Stimulated activated memory B cell treated with anti-CD40 and anti-IgM and Interleukin-4, amounts not matched to agents 10 μg/mL and 1 μg/mL and 100 μg/mL, for 72 hours (primary cell): ENCODE measurements at regions not wholly inside any gene's neighbourhood (a gene's known extent, or its start where the extent isn't known, plus 50 kb on each side); places are given as distances from the start of the nearest gene placed in this dataset.

Experiments
- ATAC-seq: fragments of 150-1000 bp; cut with Tn5 transposase; 2 replicates; pipeline ENCODE4 v1.10.0; 2021
- H3K27ac Mint-ChIP-seq: one replicate; pipeline ENCODE4 v1.8.0; 2022; ENCODE audit warnings: mild to moderate bottlenecking, mixed read lengths
- H3K27me3 Mint-ChIP-seq: one replicate; pipeline ENCODE4 v1.8.0; 2022; ENCODE audit warnings: mixed read lengths
- H3K36me3 Mint-ChIP-seq: one replicate; pipeline ENCODE4 v1.8.0; 2022; ENCODE audit warnings: mixed read lengths
- H3K4me1 Mint-ChIP-seq: one replicate; pipeline ENCODE4 v1.8.0; 2022; ENCODE audit warnings: mixed read lengths
- H3K4me3 Mint-ChIP-seq: one replicate; pipeline ENCODE4 v1.8.0; 2022; ENCODE audit warnings: mild to moderate bottlenecking, moderate library complexity, mixed read lengths
- H3K9me3 Mint-ChIP-seq: one replicate; pipeline ENCODE4 v1.8.0; 2022; ENCODE audit warnings: mixed read lengths

DNA sequence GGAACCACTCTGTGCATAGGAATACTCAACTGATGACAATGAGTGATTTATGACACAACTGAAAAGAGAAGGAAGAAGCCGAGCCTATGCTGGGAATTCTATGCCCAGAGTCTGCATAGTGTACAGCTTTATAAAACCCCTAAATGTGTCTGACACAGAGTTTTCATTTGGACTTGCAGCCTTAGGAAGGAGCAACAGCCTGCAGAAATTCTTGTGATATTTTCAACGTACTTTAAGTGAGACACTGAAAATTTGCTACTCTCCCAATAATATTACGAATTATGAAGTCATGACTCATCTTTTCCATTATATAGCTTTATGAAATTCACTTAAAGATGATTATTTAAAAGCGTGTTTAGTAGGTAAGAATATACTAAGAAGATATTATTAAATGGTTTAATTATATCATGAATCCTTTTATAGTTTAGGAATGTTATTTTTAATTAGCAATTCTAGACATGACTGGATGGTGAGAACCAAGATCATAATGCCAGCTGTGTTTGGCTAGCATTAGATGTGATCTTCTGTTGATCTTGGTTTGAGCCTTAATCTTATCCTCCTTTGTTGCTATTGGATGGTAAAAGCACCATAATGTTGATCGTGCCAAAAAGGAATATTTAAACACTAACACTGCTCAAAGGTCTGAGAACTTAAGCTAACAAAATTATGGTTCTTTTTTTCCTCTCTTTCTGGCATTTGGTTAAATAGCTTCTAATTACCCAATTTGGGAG, 785.1 kb upstream of the ADGRL4 start:
- Mint-ChIP-seq H3K9me3 (peaks cover 5% of the 10 kb centered on the region), H3K4me3 (no peak overlapping the region), H3K4me1 (peaks cover 9% of the 10 kb centered on the region), H3K27me3 (no peaks in the 10 kb centered on the region), H3K36me3 (no peaks in the 10 kb centered on the region), H3K27ac (no peak overlapping the region)
- ATAC-seq, result no peak

DNA sequence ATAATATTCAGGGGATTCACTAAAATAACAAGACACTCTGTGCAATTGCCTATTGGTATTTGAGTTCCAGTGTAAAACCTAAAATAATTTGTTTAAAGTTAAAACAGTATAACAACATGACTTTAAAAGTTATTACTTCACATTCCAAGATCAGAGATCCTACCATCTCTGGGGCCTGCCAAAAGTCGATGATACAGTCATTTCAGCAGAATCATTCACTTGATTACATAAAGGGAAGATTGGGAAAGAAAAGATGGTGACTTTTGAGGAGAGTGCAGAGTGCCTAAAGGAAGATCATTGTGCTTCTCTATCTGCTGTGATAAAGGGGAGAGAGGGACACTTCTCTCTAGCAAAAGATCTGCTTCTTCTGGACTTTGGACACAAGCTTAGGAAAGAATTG, 784.4 kb upstream of the ADGRL4 start:
- no peak overlapping the region for H3K27ac Mint-ChIP-seq
- no peaks in the 10 kb centered on the region for H3K27me3 Mint-ChIP-seq
- no peak overlapping the region for H3K4me3 Mint-ChIP-seq
- peaks cover 9% of the 10 kb centered on the region for H3K4me1 Mint-ChIP-seq
- no peak for ATAC-seq
- peaks cover 5% of the 10 kb centered on the region for H3K9me3 Mint-ChIP-seq
- H3K36me3 Mint-ChIP-seq, result no peaks in the 10 kb centered on the region

DNA sequence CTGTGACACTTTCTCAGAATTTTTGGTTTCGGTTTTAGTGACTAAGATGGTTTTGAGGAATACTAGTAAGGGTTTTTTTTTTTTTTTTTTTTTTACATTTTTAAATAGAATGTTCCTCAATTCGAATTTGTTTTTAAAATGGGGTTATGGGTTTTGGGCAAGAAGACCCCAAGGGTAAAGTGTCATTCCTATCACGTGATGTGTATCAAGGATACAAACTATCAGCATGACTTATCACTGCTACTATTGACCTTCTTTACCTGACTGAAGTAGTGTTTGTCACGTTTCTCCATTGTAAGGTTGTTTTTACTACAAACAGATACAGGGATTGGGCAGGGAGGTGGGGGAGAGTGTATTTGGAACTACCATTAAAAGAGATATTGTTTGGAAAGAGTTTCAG, 781.1 kb upstream of the ADGRL4 start:
- Mint-ChIP-seq H3K27me3 (no peaks in the 10 kb centered on the region), H3K27ac (no peak overlapping the region), H3K9me3 (no peaks in the 10 kb centered on the region), H3K36me3 (no peaks in the 10 kb centered on the region), H3K4me1 (peaks cover 6% of the 10 kb centered on the region), H3K4me3 (no peak overlapping the region)
- ATAC-seq, result no peak

DNA sequence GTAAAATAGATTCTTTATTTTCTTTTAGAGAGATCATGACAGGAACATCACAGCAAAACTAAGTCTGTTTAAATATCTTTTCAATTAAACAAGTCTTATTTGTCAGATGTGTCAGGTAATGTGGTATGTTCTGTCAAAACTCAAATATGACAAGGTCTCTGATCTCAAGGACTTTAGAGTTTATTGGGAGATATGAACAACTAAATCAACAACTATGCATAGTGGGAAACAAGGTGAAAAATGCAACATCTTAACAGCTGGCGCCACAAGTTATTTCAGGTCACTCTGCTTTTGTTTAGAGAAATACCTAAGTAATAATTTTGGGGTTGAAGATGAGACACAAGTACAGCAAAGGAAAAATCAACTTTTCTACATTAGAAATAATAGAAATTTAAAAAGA, 779.4 kb upstream of the ADGRL4 start:
- ATAC-seq, result no peak
- no peaks in the 10 kb centered on the region for H3K36me3 Mint-ChIP-seq
- H3K27me3 Mint-ChIP-seq, result no peaks in the 10 kb centered on the region
- H3K9me3 Mint-ChIP-seq, result no peaks in the 10 kb centered on the region
- no peak overlapping the region for H3K4me3 Mint-ChIP-seq
- no peaks in the 10 kb centered on the region for H3K4me1 Mint-ChIP-seq
- no peak overlapping the region for H3K27ac Mint-ChIP-seq

DNA sequence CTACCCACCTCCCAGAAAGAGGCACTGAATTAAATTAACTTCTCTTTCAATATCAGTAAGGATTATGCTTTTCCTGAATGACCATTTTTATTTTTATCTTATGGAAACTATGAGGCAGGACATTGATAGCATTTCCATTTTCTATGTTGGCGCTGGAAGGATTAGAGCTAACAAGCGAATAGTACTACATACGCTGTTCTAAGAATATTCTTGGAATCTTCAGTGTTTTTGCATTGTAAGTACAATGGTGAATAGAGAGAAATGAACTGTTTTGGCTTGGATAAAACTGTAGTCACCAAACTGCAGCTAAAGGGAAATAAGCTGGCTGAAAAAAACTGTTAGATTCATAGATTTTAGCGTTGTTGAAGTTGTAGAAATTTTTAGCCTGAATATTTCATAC, 779.0 kb upstream of the ADGRL4 start:
- no peak overlapping the region for H3K27ac Mint-ChIP-seq
- H3K4me1 Mint-ChIP-seq, result no peaks in the 10 kb centered on the region
- no peak for ATAC-seq

DNA sequence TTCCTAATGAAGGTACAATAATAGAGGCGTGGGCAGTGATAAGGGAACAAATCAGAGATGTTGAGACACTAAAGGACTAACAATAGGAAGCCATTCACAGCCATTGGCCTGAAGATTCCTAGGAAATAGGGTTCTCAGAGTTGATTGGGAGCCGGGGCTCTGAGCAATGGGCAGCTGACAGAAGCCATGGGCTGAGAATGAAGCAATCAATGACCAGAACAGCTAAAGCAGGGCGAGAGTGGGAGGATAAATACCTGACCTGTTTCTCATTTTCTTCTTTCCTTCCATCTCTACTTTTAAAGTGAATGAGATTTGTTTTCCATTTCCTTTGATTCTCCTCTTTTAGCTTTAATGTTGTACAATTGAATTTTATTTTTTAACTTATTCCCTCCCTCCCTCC, 774.7 kb upstream of the ADGRL4 start:
- H3K27ac Mint-ChIP-seq, result no peak overlapping the region
- H3K36me3 Mint-ChIP-seq, result no peaks in the 10 kb centered on the region
- peaks cover 9% of the 10 kb centered on the region for H3K4me1 Mint-ChIP-seq
- H3K4me3 Mint-ChIP-seq, result no peak overlapping the region
- no peaks in the 10 kb centered on the region for H3K27me3 Mint-ChIP-seq
- ATAC-seq, result no peak
- no peaks in the 10 kb centered on the region for H3K9me3 Mint-ChIP-seq

More for the DNA sequence above, 779.0 kb upstream of the ADGRL4 start:
- Mint-ChIP-seq H3K27me3 (no peaks in the 10 kb centered on the region), H3K9me3 (no peaks in the 10 kb centered on the region), H3K4me3 (no peak overlapping the region), H3K36me3 (no peaks in the 10 kb centered on the region)

DNA sequence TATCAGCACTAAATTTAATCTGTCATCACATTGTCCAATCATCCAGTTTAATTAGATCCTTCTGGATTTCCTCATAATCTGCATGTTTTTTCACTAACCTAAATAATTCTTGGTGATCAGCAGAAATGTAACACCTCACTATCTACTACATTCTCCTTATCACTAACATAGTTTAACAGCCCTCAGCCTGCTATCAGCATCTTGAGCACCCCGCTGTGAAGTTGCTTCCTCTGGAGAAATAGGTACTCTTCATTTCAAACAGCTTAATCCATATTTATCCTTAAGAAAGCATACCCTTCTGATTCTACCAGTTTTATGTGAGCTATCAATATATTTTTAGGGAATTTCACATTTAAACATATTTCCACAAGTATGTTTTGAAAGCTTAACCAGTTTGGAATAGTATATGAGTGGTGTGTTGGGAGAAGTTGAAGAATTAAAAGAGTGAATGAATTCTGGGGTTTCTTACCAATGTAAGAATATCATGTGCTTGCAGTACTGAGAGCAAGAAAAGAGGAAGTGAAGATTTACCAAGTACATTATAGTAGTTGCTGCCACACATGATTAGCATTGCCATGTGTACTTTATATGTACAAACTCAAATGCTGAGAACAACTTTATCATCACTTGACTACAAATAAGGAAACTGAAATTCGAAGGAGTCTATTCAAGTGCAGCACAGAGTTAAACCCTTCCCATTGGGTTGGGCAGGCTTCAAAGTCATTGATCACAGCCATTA, 771.1 kb upstream of the ADGRL4 start:
- peak overlapping the region; percentile 23 for H3K27ac Mint-ChIP-seq
- H3K4me1 Mint-ChIP-seq, result peaks cover 9% of the 10 kb centered on the region
- no peak overlapping the region for H3K4me3 Mint-ChIP-seq
- no peaks in the 10 kb centered on the region for H3K27me3 Mint-ChIP-seq
- no peaks in the 10 kb centered on the region for H3K9me3 Mint-ChIP-seq
- H3K36me3 Mint-ChIP-seq, result no peaks in the 10 kb centered on the region
- peak; percentile 98 for ATAC-seq

DNA sequence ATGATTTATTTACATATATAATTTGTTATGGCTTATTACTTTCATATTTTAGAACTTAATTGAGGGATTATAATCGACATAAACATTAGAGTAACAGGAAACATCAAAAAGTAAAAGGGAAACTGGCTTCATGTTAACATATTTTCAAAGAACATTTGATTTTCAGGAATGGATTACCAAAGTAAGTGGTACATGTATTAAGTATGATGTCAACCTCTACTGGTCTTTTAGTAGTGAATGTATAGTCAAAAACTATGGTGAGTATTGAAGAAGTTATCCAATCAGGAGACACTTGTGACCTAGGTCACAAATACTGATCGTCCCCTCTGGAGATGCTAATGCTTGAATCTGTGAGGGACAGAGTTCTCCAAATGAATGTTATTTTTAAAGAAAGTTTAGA, 768.9 kb upstream of the ADGRL4 start:
- Mint-ChIP-seq H3K4me1 (peaks cover 9% of the 10 kb centered on the region), H3K27ac (no peak overlapping the region), H3K36me3 (no peaks in the 10 kb centered on the region), H3K27me3 (no peaks in the 10 kb centered on the region), H3K4me3 (no peak overlapping the region), H3K9me3 (no peaks in the 10 kb centered on the region)
- no peak for ATAC-seq

DNA sequence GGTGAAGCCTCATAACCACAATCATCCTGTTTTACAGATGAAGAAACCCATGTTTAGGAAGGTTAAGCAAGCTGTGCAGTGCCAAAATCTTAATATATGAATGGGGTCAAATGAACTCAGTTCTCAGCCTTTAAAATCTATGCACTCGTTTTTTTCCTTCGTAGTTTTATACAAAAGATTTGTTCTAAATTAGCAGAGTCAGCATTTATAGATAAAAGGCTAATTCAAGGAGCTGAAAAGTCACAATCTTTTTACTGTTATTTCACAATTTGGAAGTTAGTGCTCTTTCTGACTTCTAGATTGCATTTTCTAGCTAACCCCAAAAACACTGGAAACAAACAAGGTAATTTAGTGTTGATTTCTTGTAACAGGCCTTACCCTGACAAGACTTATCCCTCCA, 766.9 kb upstream of the ADGRL4 start:
- no peak overlapping the region for H3K27ac Mint-ChIP-seq
- peaks cover 9% of the 10 kb centered on the region for H3K4me1 Mint-ChIP-seq
- no peaks in the 10 kb centered on the region for H3K9me3 Mint-ChIP-seq
- H3K27me3 Mint-ChIP-seq, result no peaks in the 10 kb centered on the region
- H3K36me3 Mint-ChIP-seq, result no peaks in the 10 kb centered on the region
- no peak for ATAC-seq
- H3K4me3 Mint-ChIP-seq, result no peak overlapping the region

DNA sequence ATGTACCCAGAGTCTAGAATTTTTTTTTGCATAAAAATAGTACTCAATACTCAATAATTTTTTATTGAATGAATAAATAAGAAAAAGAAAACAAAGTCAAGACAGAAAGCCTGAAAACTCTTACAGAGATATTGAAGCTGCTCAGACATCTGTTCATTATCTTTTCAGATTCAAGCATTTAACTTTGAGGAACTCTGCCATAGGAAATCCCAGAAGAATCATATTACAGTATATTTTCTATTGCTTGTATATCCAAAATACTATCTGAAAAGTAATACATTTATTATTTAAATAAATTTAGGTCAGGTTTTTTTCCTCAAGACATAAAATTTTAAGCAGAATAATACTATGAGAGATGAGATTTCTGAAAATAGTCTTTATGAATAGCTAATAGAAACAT, 755.9 kb upstream of the ADGRL4 start:
- Mint-ChIP-seq H3K4me1 (no peaks in the 10 kb centered on the region), H3K27ac (no peak overlapping the region), H3K9me3 (peaks cover 4% of the 10 kb centered on the region), H3K27me3 (no peaks in the 10 kb centered on the region), H3K4me3 (no peak overlapping the region), H3K36me3 (no peaks in the 10 kb centered on the region)
- no peak for ATAC-seq

DNA sequence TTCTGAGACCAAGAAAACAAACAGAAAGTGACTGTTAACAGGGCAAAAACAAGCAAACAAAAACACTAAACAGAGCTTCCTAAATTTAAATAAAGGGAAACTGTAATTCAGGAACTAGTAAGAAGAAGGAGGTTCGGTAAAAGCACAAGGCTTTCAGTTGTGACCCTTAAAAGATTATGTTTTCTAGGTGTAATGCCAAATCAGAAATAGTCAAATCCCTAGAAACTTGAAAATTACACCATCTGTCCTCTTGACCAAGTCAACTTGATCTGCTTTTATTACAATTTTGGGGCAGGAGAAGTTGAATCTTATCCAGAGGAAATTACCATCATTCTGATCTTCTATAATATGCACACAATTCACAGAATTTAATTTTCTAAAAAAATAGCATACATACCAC, 754.0 kb upstream of the ADGRL4 start:
- Mint-ChIP-seq H3K9me3 (peaks cover 8% of the 10 kb centered on the region), H3K36me3 (no peaks in the 10 kb centered on the region), H3K4me1 (no peaks in the 10 kb centered on the region), H3K27ac (no peak overlapping the region), H3K27me3 (no peaks in the 10 kb centered on the region), H3K4me3 (no peak overlapping the region)
- no peak for ATAC-seq

DNA sequence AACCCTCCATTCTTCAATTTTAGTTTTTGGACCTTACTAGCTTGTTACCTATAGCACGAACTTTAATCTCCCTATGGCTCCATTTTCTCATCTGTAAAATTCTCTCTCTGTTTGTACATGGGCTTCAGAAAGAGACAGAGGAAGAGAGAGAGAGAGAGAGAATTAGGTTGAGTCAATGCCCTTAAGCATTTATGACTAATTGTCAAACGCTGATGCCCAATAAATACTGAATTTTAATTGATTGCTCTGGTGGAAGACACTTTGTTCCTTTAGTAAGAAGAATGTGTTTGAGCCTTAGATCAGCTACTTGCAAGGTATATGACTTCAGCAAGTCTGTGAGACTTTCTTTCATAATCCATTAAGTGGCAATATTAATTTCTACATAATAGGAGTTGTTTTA, 743.1 kb upstream of the ADGRL4 start:
- Mint-ChIP-seq H3K4me1 (no peaks in the 10 kb centered on the region), H3K36me3 (no peaks in the 10 kb centered on the region), H3K27me3 (no peaks in the 10 kb centered on the region), H3K27ac (no peak overlapping the region), H3K4me3 (no peak overlapping the region), H3K9me3 (peaks cover 2% of the 10 kb centered on the region)
- no peak for ATAC-seq

DNA sequence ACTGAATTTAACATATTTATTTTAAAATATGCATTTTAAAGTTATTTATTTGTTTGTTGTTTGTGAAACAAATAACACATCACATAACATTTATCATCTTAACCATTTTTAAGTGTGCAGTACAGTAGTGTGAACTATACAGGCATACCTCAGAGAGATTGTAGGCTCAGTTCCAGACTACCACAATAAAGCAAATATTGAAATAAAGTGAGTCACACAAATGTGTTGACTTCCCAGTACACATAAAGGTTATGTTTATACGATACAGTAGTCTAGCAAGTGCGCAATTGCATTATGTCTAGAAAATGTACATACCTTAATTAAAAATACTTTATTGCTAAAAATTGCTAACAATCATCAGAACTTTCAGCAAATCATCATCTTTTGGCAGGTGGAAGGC, 739.4 kb upstream of the ADGRL4 start:
- H3K27me3 Mint-ChIP-seq, result no peaks in the 10 kb centered on the region
- no peak overlapping the region for H3K27ac Mint-ChIP-seq
- no peak for ATAC-seq
- peaks cover 2% of the 10 kb centered on the region for H3K9me3 Mint-ChIP-seq
- peaks cover 8% of the 10 kb centered on the region for H3K4me1 Mint-ChIP-seq
- no peak overlapping the region for H3K4me3 Mint-ChIP-seq
- H3K36me3 Mint-ChIP-seq, result no peaks in the 10 kb centered on the region

DNA sequence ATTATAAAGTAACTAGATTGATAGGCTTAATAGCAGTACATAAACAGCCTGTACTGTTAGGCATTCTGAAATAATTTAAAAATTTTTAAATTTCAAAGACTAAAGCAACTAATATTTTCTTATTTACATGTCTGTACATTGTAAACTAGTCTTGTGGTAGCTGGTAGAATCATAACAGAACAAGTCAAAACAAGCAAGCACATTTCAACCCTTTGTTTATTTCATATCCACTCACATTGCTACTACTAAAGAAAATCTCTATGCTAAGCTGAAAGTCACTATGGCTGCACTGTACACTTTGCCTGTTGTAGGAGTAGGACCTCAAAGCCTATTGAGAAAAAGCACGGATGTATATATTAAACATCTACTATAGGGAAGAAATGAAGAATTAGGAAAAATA, 738.2 kb upstream of the ADGRL4 start:
- no peaks in the 10 kb centered on the region for H3K27me3 Mint-ChIP-seq
- no peak overlapping the region for H3K4me3 Mint-ChIP-seq
- no peak overlapping the region for H3K27ac Mint-ChIP-seq
- no peak for ATAC-seq
- H3K4me1 Mint-ChIP-seq, result peaks cover 8% of the 10 kb centered on the region
- H3K36me3 Mint-ChIP-seq, result no peaks in the 10 kb centered on the region
- H3K9me3 Mint-ChIP-seq, result peaks cover 6% of the 10 kb centered on the region

DNA sequence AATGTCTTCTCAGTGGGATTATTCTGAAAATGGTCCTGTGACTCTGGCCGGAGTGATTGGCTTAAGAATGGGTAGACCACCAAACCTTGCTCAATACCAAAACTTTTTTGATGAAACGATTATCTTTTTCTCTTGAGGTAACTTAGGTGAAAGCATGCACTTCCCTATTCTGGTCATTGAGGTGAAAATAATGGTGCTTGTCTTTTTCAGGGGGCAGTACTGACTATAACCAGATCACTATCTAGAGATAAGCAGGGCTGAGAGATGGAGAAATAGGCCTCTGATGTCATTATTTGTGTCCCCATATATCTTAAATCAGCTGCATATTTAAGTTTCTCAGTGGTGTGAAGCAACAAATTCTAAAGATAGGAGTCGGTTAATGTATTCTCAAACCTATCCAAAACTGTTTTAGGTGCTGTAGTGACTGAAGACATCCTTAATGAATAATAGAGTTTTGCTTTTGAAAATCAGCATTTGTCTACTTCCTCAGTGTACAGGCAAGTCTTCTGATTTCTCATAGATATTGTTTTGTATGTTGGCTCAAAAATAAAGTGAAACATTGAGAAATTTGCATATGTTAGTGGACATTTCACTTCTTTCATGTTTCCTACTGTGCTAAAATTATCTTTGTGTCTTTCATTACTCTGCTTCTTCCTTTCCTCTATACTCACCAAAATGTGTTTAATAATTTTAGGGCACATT, 735.3 kb upstream of the ADGRL4 start:
- peak overlapping the region; percentile 76 for H3K27ac Mint-ChIP-seq

DNA sequence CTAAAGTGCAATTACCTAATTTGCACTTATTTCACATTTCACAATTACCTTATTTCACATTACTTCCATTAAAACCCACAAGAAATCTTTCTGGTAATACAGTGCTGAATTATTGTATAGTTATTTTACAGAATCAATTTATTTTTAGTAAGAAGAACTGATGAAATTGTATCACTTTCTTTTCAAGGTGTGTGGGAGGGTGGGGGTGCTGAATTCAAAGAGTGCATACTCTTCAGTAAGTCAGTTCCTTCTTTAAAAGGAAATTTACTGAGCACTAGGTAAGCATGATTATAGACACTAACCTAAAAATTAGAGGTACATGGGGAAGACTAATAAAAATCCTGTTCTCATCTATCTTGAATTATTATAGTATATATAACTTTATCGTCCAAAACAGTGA, 731.6 kb upstream of the ADGRL4 start:
- H3K4me1 Mint-ChIP-seq, result peaks cover 8% of the 10 kb centered on the region
- no peak overlapping the region for H3K4me3 Mint-ChIP-seq
- peaks cover 5% of the 10 kb centered on the region for H3K36me3 Mint-ChIP-seq
- no peak overlapping the region for H3K27ac Mint-ChIP-seq
- H3K27me3 Mint-ChIP-seq, result no peaks in the 10 kb centered on the region
- peaks cover 15% of the 10 kb centered on the region for H3K9me3 Mint-ChIP-seq
- no peak for ATAC-seq

More for the DNA sequence above, 735.3 kb upstream of the ADGRL4 start:
- Mint-ChIP-seq H3K27me3 (no peaks in the 10 kb centered on the region), H3K4me3 (no peak overlapping the region), H3K36me3 (peaks cover 3% of the 10 kb centered on the region), H3K4me1 (peaks cover 8% of the 10 kb centered on the region), H3K9me3 (peaks cover 8% of the 10 kb centered on the region)
- peak; percentile 69 for ATAC-seq
